HG02884 (cell line): ENCODE measurements at regions not wholly inside any gene's neighbourhood (a gene's known extent, or its start where the extent isn't known, plus 50 kb on each side); places are given as distances from the start of the nearest gene placed in this dataset.

Experiments
- ATAC-seq: cut with Tn5 transposase; IDR thresholded peaks from one replicate; pipeline ENCODE4 v1.9.1; 2021; ENCODE audit warnings: mild to moderate bottlenecking, moderate library complexity; ENCODE audit not compliant: unreplicated experiment

DNA sequence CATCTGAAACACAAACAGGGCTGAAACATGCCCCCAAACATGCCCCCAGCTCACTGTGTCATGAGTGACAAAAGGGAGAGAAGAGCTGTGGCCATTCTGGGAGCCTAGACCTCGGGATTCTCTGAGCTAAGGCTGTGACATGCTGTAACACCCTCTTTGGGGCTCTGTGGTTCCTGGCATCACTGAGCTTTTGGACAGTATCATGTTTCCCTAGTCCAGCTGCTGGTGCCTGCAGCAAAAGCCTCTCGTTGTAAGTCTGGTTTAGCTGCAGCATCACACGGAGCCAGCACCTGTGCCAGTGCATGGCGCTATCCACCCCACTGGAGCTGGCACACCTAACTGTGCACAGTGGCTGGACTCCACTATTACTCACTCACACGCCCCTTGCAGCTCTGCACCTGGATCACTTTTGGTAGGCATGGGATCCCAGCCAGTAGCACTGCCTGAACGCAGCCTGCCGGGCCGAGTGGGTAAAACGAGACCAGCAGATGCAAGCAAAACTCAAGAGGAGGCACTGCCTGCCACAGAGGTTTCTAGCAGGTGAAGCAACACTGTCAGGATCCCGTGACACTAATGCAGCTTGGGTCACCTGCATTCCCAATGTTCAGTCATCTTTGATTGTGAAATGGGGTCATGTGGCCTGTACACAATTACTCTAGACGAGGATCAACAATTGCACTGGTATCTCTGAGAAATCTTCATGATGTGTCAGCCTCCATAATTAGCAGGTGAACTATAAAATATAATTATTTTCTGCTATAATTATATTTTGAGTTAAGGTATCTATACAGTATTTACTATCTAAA lies 547.2 kb downstream of the ZNF804A start:
- ATAC-seq: no peak

DNA sequence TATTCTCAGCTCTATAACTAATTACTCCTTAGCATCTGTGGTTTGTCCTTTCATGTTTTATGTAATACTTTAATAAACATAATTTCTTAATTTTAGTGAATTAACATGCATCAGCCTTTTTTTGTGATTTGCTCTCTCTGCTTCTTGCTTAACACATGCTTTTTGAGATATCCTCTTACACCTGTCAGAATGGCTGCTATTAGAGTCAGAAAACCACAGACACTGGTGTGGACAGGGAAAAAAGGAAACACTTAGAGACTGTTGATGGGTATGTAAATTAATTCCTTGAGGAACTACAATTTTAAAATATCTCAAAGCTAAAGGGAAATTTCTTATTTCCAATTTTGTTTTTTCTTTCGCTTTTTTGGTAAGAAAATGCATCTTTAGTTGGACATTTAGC lies 549.0 kb downstream of the ZNF804A start:
- no peak for ATAC-seq

DNA sequence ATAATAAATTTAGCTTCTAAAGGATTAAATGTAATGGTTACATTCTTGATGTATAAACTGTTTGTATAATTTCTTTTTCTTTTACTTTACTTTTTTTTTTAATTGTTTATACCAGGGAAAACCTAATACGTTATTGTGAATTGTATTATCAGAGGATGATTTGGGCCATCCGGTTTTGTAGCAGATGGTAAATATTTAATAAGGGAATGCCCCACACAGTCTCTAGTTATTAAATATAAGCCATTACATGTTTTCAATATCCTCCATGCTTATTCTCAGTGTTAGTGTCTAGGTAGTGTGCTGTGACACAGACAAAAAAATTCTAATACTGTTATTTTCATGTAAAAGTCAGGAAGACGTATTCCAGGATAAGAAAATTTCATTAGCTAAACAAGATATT lies 553.9 kb downstream of the ZNF804A start:
- no peak for ATAC-seq

GRCh38 chr2:185161701-185162100 lies 563.4 kb downstream of the ZNF804A start:
- ATAC-seq: no peak

DNA sequence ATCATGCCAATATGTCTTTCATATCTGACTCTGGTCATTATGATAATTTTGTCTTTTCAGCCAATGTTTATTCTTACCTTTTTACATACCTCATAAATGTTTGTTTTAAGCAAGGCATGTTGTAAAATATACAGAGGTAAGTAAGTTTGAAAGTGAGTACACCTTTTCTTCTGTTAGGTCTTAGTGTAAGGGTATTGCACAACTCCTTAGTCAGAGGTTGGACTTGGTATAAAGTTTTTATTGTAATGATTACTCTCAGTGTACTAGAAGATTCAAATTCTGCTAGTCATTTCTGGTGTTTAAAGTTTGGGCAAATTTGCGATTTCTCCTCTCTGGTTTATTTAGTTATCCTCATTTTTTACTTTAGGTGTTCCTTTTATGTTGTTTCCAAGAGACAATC lies 564.3 kb upstream of the FSIP2 start:
- ATAC-seq: no peak

DNA sequence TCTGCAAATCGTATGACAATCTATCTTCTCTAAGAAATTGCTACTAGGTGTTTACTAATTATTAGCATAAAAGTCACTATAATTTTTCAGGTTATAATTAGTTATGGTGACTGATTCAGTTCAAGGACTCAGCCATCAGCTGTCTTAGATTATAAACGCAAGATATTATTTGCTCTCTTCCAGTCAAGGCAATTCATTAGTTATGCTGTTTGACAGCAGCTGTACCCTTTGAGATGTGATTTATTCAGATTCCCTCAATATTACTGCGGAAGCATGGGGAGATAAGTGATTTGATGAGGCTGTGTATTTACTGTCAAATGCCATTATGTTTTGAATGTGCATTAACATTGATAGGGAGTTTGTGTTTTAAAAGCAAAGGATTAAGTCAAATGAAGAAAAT lies 558.9 kb upstream of the FSIP2 start:
- no peak for ATAC-seq

DNA sequence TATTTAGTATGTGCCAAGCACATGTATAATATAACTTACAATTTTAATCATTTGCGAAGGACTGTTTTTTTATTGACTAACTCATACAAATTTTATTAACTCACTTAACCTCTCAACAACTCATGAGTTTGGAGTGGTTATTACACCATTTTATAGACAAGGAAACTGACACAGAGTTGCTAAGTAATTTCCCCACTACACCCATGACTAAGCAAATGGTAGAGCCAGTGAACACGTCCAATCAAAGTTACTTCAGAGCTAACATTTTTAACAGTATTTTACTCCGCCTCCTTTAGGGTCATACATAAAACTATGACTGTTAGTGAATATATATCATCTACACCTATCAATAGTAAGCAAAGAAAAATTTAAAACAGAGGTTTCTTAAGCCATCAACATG lies 556.7 kb upstream of the FSIP2 start:
- no peak for ATAC-seq

- ATAC-seq: no peak
These were observed 553.6 kb upstream of the FSIP2 start for GRCh38 chr2:185185044-185185443.

- ATAC-seq: no peak
These were observed 551.2 kb upstream of the FSIP2 start for GRCh38 chr2:185187421-185187820.

- no peak for ATAC-seq
These were observed 549.9 kb upstream of the FSIP2 start for GRCh38 chr2:185188656-185189055.

DNA sequence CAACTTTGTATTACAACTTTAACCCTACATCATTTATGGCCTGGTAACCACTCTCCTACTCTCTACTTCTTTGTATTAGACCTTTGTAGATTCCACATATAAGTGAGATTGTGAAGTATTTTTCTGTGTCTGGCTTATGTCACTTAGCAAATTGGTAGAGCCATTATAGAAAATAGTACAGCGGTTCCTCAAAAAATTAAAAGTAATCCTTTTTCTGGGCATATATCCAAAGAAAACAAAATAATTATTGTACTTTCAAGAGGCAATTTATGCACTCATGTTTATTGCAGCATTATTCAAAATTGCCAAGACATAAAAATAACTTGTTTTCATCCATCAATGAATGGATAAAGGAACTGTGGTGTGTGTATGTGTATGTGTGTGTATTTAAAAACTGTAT lies 537.5 kb upstream of the FSIP2 start:
- ATAC-seq: no peak

GRCh38 chr2:185202381-185202780 lies 536.2 kb upstream of the FSIP2 start:
- ATAC-seq: no peak

GRCh38 chr2:185202945-185203528 lies 535.6 kb upstream of the FSIP2 start:
- ATAC-seq: no peak

- no peak for ATAC-seq
These were observed 530.3 kb upstream of the FSIP2 start for GRCh38 chr2:185208261-185208660.

- ATAC-seq: no peak
These were observed 523.1 kb upstream of the FSIP2 start for GRCh38 chr2:185215497-185215896.

DNA sequence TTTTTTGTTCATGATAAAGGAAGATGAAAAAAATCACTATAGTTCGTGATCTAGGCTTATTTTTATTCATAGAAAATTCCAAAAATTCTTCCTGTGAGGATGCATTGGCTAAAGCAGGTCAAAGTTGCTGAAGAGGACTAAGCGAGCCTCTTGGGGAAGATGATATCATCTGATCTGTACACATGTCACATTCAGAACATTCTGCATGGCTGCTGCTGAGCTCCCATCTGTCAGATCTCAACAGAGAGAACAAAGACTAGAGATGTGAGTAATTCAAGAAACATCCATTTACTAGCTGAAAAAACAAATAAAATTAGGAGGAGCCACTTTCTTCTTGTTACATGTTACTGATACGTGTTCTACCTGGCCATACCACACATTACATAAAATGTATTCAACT lies 518.6 kb upstream of the FSIP2 start:
- ATAC-seq: no peak

GRCh38 chr2:185222311-185222710 lies 516.3 kb upstream of the FSIP2 start:
- ATAC-seq: no peak

- no peak for ATAC-seq
These were observed 511.2 kb upstream of the FSIP2 start for GRCh38 chr2:185227391-185227790.

GRCh38 chr2:185239491-185239890 lies 499.1 kb upstream of the FSIP2 start:
- ATAC-seq: no peak

- ATAC-seq: no peak
These were observed 497.8 kb upstream of the FSIP2 start for GRCh38 chr2:185240796-185241195.

GRCh38 chr2:185241556-185241955 lies 497.0 kb upstream of the FSIP2 start:
- no peak for ATAC-seq

- ATAC-seq: no peak
These were observed 496.1 kb upstream of the FSIP2 start for GRCh38 chr2:185242462-185242861.

DNA sequence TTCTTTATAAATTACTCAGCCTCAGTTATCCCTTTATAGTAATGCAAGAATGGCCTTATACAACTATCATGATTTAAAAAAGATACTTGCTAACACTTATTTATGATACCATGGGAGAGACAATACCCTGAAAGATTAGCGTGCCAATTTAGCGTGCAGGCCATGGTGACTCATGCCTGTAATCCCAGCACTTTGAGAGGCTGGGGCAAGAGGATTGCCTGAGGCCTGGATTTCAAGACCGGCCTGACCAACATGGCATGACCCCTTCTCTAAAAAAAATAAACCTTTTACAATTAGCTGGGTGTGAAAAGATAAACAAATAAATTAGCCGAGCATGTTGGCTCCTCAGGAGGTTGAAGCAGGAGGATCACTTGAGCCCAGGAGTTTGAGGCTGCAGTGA lies 493.4 kb upstream of the FSIP2 start:
- ATAC-seq: no peak
